ENCODE measurements at regions not wholly inside any gene's neighbourhood (a gene's known extent, or its start where the extent isn't known, plus 50 kb on each side); places are given as distances from the start of the nearest gene placed in this dataset.

DNA sequence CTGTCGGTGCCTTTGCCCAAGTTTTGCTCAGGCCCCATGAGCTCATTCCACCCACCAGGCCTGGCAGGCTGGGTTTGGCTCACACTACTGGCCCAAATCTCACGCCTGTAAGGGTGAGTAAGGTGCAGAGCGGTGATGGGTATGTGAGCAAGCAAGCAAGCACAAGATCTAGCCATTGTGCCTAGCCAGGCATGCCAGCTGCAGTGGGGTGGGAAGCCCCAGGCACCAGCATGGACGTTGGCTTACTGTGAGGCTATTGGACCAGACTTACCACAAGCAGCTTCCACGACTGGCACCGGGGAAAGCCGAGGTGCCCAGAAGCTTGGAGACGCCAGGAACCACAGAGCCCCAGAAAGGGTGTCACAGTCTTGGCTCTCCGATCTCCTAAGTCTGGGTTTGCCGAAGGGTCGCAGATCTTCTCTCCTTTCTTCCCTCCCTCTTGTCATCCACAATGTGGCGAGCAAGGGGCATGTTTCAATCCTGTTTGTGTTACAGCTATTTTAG is 2659.4 kb upstream of the PCDH20 start:
- no peak overlapping the region for H3K4me3 ChIP-seq (replicated peaks in 1 of 2; ENCODE audit: low read depth in 1 of 2, low read length in 2 of 2)
- H3K9ac ChIP-seq (ENCODE audit: low read length): no peak overlapping the region

DNA sequence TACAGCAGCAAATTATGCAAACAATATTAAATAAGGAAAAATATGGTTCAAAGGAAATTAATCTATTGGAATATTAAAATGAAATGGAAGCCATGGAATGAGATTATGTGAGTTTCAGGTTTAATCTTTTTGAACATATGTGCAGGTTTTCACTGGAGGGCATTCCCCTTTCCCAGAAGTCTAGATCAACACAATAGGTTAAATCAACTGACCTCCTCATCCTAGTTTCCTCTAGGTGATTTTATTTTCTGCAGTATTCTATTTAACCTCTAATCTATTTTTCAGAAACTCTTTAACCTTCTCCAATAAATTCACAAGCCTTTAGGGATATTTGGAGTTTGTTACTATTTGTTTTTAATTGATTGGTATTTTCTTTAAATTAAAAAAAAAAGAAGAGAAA is 2657.6 kb upstream of the PCDH20 start:
- ChIA-PET CTCF (no interaction called here), RAD21 (ENCODE audit: low non-redundant PET in 1 of 2, low total read pairs in 2 of 2, uncharacterized antibody in 2 of 2, unreplicated experiment in 2 of 2) (no interaction called here), POLR2A (no interaction called here)
- Histone ChIP-seq H3K4me2 (ENCODE audit: low read length) (no peak overlapping the region), H4K20me1 (ENCODE audit: insufficient read depth) (no peaks in the 10 kb centered on the region), H3K27ac (ENCODE audit: low read depth, low read length) (no peak overlapping the region), H3K4me3 (replicated peaks in 1 of 2; ENCODE audit: low read depth in 1 of 2, low read length in 2 of 2) (no peak overlapping the region), H2AFZ (ENCODE audit: low read depth, low read length, poor library complexity, severe bottlenecking) (no peak overlapping the region), H3K27me3 (ENCODE audit: insufficient read depth, low read length) (no peaks in the 10 kb centered on the region), H3K9ac (ENCODE audit: low read length) (no peak overlapping the region), H3K9me3 (ENCODE audit: control insufficient read depth in 1 of 2, insufficient read depth in 1 of 2, low read depth in 1 of 2, low read length in 2 of 2) (no peaks in the 10 kb centered on the region), H3K79me2 (ENCODE audit: insufficient read depth, low read length) (no peaks in the 10 kb centered on the region), H3K4me1 (ENCODE audit: control insufficient read depth in 1 of 2, insufficient read depth in 2 of 2, low read length in 2 of 2) (no peaks in the 10 kb centered on the region), H3K36me3 (ENCODE audit: control insufficient read depth in 1 of 2, insufficient read depth in 2 of 2, low read length in 2 of 2) (no peaks in the 10 kb centered on the region), H3K9me2 (ENCODE audit: insufficient read depth) (no peaks in the 10 kb centered on the region)
- TF ChIP-seq ZNF274 (IDR thresholded peaks at IDR 0.05; ENCODE audit: low read depth, low read length) (no peak), POLR2A (IDR thresholded peaks at IDR 0.05; ENCODE audit: borderline replicate concordance, extremely low read depth, insufficient read depth, insufficient read length) (no peak), ELF1 (IDR thresholded peaks at IDR 0.05; ENCODE audit: borderline replicate concordance, low read depth) (no peak), CBX3 (IDR thresholded peaks at IDR 0.05; ENCODE audit: low read depth) (no peak), SIN3A (IDR thresholded peaks at IDR 0.05; ENCODE audit: low read depth) (no peak), POLR2AphosphoS5 (IDR thresholded peaks at IDR 0.05; ENCODE audit: low read depth, low read length) (no peak)
- intact Hi-C loops (cut with micrococcal nuclease): no loop called here
- no TSS peak for BruUV-seq (replicated peaks)
- ATAC-seq: no peak
- DNase-seq (ENCODE audit: low read depth, low spot score): no peak

More for the DNA sequence above, 2659.4 kb upstream of the PCDH20 start:
- Histone ChIP-seq H4K20me1 (ENCODE audit: insufficient read depth) (no peaks in the 10 kb centered on the region), H2AFZ (ENCODE audit: low read depth, low read length, poor library complexity, severe bottlenecking) (no peak overlapping the region), H3K9me2 (ENCODE audit: insufficient read depth) (no peaks in the 10 kb centered on the region), H3K79me2 (ENCODE audit: insufficient read depth, low read length) (no peaks in the 10 kb centered on the region), H3K4me1 (ENCODE audit: control insufficient read depth in 1 of 2, insufficient read depth in 2 of 2, low read length in 2 of 2) (no peaks in the 10 kb centered on the region), H3K36me3 (ENCODE audit: control insufficient read depth in 1 of 2, insufficient read depth in 2 of 2, low read length in 2 of 2) (no peaks in the 10 kb centered on the region), H3K27ac (ENCODE audit: low read depth, low read length) (no peak overlapping the region), H3K4me2 (ENCODE audit: low read length) (no peak overlapping the region), H3K9me3 (ENCODE audit: control insufficient read depth in 1 of 2, insufficient read depth in 1 of 2, low read depth in 1 of 2, low read length in 2 of 2) (no peaks in the 10 kb centered on the region), H3K27me3 (ENCODE audit: insufficient read depth, low read length) (no peaks in the 10 kb centered on the region)
- intact Hi-C loops (cut with micrococcal nuclease): no loop called here
- ChIA-PET CTCF (no interaction called here), RAD21 (ENCODE audit: low non-redundant PET in 1 of 2, low total read pairs in 2 of 2, uncharacterized antibody in 2 of 2, unreplicated experiment in 2 of 2) (no interaction called here), POLR2A (no interaction called here)
- TF ChIP-seq SIN3A (IDR thresholded peaks at IDR 0.05; ENCODE audit: low read depth): no peak
- TF ChIP-seq CEBPB (IDR thresholded peaks at IDR 0.05; ENCODE audit: low read depth): no peak
- no peak for TF ChIP-seq RAD21 (IDR thresholded peaks at IDR 0.05; ENCODE audit: low read depth)
- TF ChIP-seq, protein P1, sequence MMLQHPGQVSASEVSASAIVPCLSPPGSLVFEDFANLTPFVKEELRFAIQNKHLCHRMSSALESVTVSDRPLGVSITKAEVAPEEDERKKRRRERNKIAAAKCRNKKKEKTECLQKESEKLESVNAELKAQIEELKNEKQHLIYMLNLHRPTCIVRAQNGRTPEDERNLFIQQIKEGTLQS (IDR thresholded peaks at IDR 0.05): no peak
- BruUV-seq (replicated peaks): no TSS peak
- DNase-seq (ENCODE audit: low read depth, low spot score) (no peak), ATAC-seq (no peak)

All from HCT116 (cell line).